Activated CD4-positive, alpha-beta T cell treated with anti-CD3 and anti-CD28 coated beads for 48 hours (primary cell): ENCODE measurements at regions not wholly inside any gene's neighbourhood (a gene's known extent, or its start where the extent isn't known, plus 50 kb on each side); places are given as distances from the start of the nearest gene placed in this dataset.

Experiments used
- DNase-seq: peaks from one replicate; pipeline ENCODE4 v3.0.0-alpha.2; 2020

DNA sequence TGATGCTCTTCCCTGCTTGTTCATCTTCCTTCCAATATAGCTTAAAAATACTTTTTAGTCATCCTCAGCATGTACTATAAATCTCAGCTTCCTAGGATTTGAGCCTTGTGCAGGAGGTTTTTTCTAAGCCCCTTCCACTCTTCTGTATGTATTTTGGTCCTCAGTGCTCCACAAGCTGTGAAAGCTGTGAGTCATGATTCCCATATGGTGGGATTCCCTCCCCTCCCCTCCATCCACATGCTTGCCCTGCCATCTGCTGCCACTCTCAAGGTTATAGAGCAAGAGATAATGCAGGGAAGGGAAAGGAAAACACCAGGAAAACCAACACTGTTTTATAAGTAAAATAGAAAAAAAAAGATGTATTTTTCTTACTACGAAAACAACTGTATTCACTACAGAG lies 58.5 kb upstream of the AP1S2 start:
- no peak for DNase-seq

DNA sequence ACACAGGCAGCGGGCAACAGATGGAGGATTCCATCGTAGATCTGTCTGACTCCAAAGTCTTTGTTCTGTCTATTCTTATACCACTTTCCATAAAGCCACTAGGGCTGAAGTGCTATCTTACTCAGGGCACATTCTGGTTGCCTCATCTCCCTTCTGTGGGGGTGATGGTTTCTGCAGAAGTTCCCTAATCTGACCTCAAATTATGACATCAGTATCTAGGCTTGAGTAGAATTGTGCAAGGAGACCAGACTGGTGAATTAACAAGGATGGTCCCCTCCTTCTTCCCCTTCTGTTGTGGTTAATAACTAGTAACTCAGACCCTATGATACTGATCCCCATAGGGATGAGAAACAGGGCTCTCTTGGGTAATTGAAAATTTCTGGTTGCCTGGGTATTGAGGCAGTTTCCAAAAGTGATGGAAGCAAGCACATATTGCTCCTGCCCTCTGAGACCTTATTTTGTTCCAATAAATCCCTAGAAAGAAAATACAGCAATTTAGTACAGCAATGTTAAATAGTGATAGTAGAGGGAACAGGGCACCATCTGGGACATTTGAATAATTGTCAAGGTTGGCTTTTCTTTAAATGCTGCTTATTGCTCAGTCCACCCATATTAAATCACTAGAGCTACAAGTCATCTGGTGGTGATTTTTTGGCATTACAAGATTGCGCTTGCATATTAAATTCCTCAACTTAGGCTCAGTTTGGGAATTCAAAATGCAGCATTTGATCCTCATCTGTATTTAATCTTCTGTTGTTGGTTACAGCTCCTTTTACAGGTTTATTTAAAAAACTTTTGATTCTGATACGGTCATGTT lies 57.3 kb upstream of the AP1S2 start:
- DNase-seq, result peak; percentile 4

DNA sequence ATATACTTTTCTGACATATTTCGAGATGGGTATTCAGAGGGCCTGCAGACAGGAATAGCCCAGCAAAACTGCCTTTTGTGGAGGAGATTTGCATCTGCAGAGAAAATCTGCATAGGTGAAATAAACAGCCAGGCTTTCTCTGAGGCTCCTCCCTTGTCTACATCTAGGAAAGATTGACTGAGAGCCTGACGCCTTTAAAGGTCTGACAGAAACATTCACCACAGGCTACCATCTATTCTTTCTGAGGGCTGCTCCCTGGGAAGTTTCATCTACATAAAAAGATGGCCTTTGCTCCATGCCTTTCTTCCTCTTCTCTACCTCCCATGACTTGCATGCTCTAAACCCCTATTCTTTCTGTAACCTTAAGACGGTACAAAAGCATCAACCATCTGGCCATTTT lies 55.0 kb upstream of the AP1S2 start:
- no peak for DNase-seq

DNA sequence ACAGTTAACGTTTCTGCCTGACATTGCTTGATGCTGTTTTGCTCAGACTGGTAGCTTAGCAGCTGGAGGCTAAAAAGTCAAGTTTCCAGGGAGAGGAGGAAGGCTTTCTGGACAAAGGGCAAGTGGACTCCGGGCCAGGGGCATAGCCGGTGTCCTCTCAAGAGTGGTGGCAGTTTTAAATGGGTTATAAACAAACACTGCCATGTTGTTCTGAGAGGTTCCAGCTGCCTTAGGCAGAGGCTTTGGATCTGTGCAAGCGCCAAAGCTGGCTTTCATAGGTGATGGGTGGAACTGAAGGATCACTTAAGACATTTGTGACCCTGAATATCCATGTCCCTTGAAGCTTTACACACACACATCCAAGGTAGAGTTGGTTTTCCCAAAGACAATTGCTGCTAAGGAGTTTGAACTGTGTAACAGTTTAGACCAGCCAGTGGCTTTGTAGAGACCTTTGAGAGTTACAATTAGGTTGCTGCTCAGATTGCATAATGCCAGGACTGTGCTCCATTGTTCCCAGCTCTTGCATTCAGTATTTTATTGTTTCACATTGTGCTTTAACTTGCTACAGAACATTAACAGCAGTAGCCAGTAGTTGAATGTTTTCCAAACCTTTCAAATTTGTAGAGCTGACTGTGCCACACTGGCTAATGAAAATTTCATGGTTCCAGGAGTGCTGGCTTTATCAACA lies 54.1 kb upstream of the AP1S2 start:
- no peak for DNase-seq

DNA sequence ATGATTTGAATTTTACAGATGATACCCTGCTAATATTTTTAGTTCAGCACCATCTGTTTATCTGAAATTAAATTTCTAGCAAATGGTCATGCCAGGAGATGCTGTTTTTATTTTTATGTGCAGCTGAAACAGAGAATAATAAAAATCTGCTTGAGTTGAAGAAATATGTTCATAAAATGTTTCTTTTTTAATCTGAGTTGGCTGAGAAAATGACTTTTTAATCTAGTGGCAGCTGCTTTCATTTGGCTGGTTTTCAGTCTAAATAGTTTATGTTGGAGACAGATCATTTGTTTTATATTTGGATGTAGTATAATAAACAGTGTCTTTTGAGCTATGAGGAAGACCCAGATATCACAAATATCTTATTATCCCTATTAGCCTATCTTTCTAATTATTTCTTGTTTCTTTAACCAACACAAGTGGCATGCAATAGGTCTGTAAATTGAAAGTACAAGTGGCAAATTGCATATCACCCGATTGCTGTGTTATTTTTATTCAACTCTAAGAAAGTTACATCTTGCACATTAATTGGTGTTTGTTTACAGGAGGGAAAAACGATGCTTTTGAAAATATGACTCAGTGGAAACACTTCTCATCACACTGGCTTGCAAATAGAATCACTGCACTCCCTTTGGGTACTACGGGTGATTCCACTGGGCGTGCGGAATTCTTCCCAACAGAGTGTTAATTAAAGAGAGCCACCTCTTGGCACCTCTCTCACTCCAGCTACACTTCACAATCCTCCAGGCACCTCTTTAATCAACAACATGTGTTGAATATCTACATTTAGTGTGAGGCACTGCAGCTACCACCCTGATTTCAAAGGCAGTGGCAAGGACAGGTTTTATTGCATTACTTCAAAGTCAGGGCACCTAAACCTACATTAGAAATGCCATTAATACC lies 51.7 kb upstream of the AP1S2 start:
- no peak for DNase-seq
